ENCODE measurements at regions not wholly inside any gene's neighbourhood (a gene's known extent, or its start where the extent isn't known, plus 50 kb on each side); places are given as distances from the start of the nearest gene placed in this dataset.

GRCh38 chr7:55690-56248 lies 136.6 kb upstream of the FAM20C start:
- TF ChIP-seq POLR2AphosphoS5 (IDR thresholded peaks at IDR 0.05) (no peak), CTCF (IDR thresholded peaks at IDR 0.05) (no peak)
